Fibroblast of lung (primary cell): ENCODE measurements at regions not wholly inside any gene's neighbourhood (a gene's known extent, or its start where the extent isn't known, plus 50 kb on each side); places are given as distances from the start of the nearest gene placed in this dataset.

ENCODE experiments used
- DNase-seq, 2 donors: peaks; one replicate each; pipeline versions ENCODE4 v3.0.0 to v3.0.0-alpha.2; 2010; ENCODE audit warnings: low read depth in 2 of 2
- H2AFZ ChIP-seq: 2 replicates; pipeline ENCODE4 v1.5.1; 2012; ENCODE audit warnings: low read length, control low read depth, inconsistent platforms
- H3K27ac ChIP-seq: 2 replicates; pipeline ENCODE4 v1.5.1; 2011; ENCODE audit warnings: low read length, control low read depth; ENCODE audit not compliant: insufficient read depth
- H3K27me3 ChIP-seq: 2 replicates; pipeline ENCODE4 v1.5.1; 2011; ENCODE audit warnings: mild to moderate bottlenecking, low read length; ENCODE audit not compliant: control insufficient read depth, insufficient read depth
- H3K36me3 ChIP-seq: 2 replicates; pipeline ENCODE4 v1.5.1; 2011; ENCODE audit warnings: low read length; ENCODE audit not compliant: control insufficient read depth, insufficient read depth
- H3K4me1 ChIP-seq: 2 replicates; pipeline ENCODE4 v1.5.1; 2011; ENCODE audit warnings: low read length; ENCODE audit not compliant: control insufficient read depth, insufficient read depth; ENCODE audit errors: extremely low read depth
- H3K4me2 ChIP-seq: 2 replicates; pipeline ENCODE4 v1.5.1; 2011; ENCODE audit warnings: low read length, control low read depth; ENCODE audit not compliant: insufficient read depth; ENCODE audit errors: extremely low read depth
- H3K4me3 ChIP-seq, 4 experiments: fragments of 200-600 bp in 1 of 4; sonication (generic) in 1 of 4; replicated peaks in 1 of 4; 2 replicates each; pipeline ENCODE4 v1.5.1; 2011 to 2016; ENCODE audit warnings: low read length in 4 of 4, low read depth in 3 of 4, mild to moderate bottlenecking in 3 of 4, control low read depth in 2 of 4, inconsistent platforms in 1 of 4, mixed read lengths in 1 of 4; ENCODE audit not compliant: insufficient read depth in 1 of 4; ENCODE audit errors: control extremely low read depth in 1 of 4
- H3K79me2 ChIP-seq: 2 replicates; pipeline ENCODE4 v1.5.1; 2012; ENCODE audit warnings: mild to moderate bottlenecking, low read length, inconsistent platforms; ENCODE audit not compliant: control insufficient read depth, insufficient read depth
- H3K9ac ChIP-seq: 2 replicates; pipeline ENCODE4 v1.5.1; 2011; ENCODE audit warnings: mild to moderate bottlenecking, low read length, control low read depth; ENCODE audit not compliant: insufficient read depth
- H3K9me3 ChIP-seq: 2 replicates; pipeline ENCODE4 v1.5.1; 2012; ENCODE audit warnings: low read depth, low read length; ENCODE audit not compliant: control insufficient read depth, insufficient read depth
- H4K20me1 ChIP-seq: 2 replicates; pipeline ENCODE4 v1.5.1; 2011; ENCODE audit warnings: low read length; ENCODE audit not compliant: control insufficient read depth, insufficient read depth; ENCODE audit errors: extremely low read depth
- EZH2 ChIP-seq: IDR thresholded peaks from 2 replicates; pipeline ENCODE4 v1.5.1; 2012; ENCODE audit warnings: low read length, control low read depth, mild to moderate bottlenecking; ENCODE audit errors: missing control alignments
- TF ChIP-seq, protein P1 (sequence below), 2 donors: IDR thresholded peaks in 1 of 2; conservative IDR thresholded peaks in 1 of 2; 1 replicate in 1 of 2; 2 replicates in 1 of 2; pipeline ENCODE4 v1.5.1; 2011 to 2012; ENCODE audit warnings: low read length in 2 of 2, control low read depth in 1 of 2, inconsistent platforms in 1 of 2, low read depth in 1 of 2, mild to moderate bottlenecking in 1 of 2

GRCh38 chr6:122040261-122040660 lies 359.2 kb upstream of the HSF2 start:
- Histone ChIP-seq H3K27ac (no peak overlapping the region), H3K4me3 (no peak overlapping the region), H3K27me3 (no peaks in the 10 kb centered on the region), H3K9ac (no peak overlapping the region), H3K36me3 (no peaks in the 10 kb centered on the region), H2AFZ (no peak overlapping the region), H3K4me1 (no peaks in the 10 kb centered on the region), H3K79me2 (no peaks in the 10 kb centered on the region), H3K4me2 (no peak overlapping the region), H4K20me1 (no peaks in the 10 kb centered on the region), H3K9me3 (no peaks in the 10 kb centered on the region)
- DNase-seq = no peak
- TF ChIP-seq, protein P1, sequence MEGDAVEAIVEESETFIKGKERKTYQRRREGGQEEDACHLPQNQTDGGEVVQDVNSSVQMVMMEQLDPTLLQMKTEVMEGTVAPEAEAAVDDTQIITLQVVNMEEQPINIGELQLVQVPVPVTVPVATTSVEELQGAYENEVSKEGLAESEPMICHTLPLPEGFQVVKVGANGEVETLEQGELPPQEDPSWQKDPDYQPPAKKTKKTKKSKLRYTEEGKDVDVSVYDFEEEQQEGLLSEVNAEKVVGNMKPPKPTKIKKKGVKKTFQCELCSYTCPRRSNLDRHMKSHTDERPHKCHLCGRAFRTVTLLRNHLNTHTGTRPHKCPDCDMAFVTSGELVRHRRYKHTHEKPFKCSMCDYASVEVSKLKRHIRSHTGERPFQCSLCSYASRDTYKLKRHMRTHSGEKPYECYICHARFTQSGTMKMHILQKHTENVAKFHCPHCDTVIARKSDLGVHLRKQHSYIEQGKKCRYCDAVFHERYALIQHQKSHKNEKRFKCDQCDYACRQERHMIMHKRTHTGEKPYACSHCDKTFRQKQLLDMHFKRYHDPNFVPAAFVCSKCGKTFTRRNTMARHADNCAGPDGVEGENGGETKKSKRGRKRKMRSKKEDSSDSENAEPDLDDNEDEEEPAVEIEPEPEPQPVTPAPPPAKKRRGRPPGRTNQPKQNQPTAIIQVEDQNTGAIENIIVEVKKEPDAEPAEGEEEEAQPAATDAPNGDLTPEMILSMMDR (conservative IDR thresholded peaks at IDR 0.05 in 1 of 2, IDR thresholded peaks at IDR 0.05 in 1 of 2; ENCODE audit: low read depth in 1 of 2, low read length in 2 of 2) = no peak
- TF ChIP-seq EZH2 = no peak

GRCh38 chr6:122042380-122042779 lies 357.1 kb upstream of the HSF2 start:
- no peak overlapping the region for H2AFZ ChIP-seq
- H3K4me3 ChIP-seq = no peak overlapping the region
- no peaks in the 10 kb centered on the region for H3K36me3 ChIP-seq
- no peak overlapping the region for H3K4me2 ChIP-seq
- H3K9ac ChIP-seq = no peak overlapping the region
- H3K4me1 ChIP-seq = no peaks in the 10 kb centered on the region
- H4K20me1 ChIP-seq = no peaks in the 10 kb centered on the region
- TF ChIP-seq, protein P1 (conservative IDR thresholded peaks at IDR 0.05 in 1 of 2, IDR thresholded peaks at IDR 0.05 in 1 of 2; ENCODE audit: low read depth in 1 of 2, low read length in 2 of 2) = no peak
- TF ChIP-seq EZH2 = no peak
- H3K79me2 ChIP-seq = no peaks in the 10 kb centered on the region
- H3K9me3 ChIP-seq = no peaks in the 10 kb centered on the region
- no peak overlapping the region for H3K27ac ChIP-seq
- no peaks in the 10 kb centered on the region for H3K27me3 ChIP-seq
- no peak for DNase-seq

DNA sequence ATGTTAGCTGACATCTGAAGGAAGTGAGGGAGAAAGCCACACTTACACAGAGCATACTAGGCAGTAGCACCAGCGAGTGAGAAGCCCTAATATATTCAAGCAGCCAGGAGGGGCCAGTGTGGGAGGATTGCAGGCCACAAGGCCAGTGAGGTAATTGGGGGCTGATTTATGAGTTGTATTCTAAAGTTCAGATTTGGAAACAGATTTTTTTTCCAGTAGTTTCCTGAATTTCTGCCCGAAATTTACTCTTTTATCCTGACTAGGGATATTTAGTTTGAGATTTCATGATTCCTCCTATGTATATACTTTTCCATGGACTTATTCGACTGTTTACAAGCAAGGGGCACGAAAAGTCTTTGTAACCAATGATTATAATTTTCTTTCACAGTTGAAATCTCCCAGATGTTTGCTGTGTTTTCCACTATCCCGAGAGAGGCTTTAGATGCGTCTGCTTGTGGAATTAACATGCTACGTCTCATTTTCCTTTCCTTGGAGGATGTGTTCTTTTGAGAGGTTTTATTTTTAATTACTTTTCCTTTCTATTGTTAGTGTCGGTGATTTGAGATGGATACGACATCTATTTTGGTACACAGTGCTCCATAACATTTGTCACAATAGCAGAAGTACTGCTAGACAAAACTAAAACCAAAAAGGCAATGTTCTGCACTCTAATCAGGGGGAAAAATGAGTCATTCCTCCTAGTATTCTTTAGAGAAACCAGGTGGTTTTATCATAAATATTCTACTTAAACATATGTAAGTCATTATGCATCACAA lies 356.3 kb upstream of the HSF2 start:
- no peak overlapping the region for H2AFZ ChIP-seq
- H3K79me2 ChIP-seq = no peaks in the 10 kb centered on the region
- peak; percentile 39 to 49 for DNase-seq

More for the DNA sequence above, 356.3 kb upstream of the HSF2 start:
- Histone ChIP-seq H3K9ac (no peak overlapping the region), H3K4me1 (no peaks in the 10 kb centered on the region), H4K20me1 (no peaks in the 10 kb centered on the region), H3K4me3 (no peak overlapping the region), H3K27me3 (no peaks in the 10 kb centered on the region), H3K27ac (no peak overlapping the region), H3K4me2 (peak overlapping the region; percentile 15), H3K9me3 (no peaks in the 10 kb centered on the region), H3K36me3 (no peaks in the 10 kb centered on the region)
- no peak for TF ChIP-seq EZH2
- TF ChIP-seq, protein P1 (conservative IDR thresholded peaks at IDR 0.05 in 1 of 2, IDR thresholded peaks at IDR 0.05 in 1 of 2; ENCODE audit: low read depth in 1 of 2, low read length in 2 of 2) = no peak
